ENCODE measurements at regions not wholly inside any gene's neighbourhood (a gene's known extent, or its start where the extent isn't known, plus 50 kb on each side); places are given as distances from the start of the nearest gene placed in this dataset.
A peak's percentile ranks its signal among the peaks of the same experiment; 100 is the strongest.
"Not testable (repeated sequence)": the region's sequence is repeated elsewhere in the genome, so short reads cannot be mapped to it uniquely, and the experiment has no call there.

DNA sequence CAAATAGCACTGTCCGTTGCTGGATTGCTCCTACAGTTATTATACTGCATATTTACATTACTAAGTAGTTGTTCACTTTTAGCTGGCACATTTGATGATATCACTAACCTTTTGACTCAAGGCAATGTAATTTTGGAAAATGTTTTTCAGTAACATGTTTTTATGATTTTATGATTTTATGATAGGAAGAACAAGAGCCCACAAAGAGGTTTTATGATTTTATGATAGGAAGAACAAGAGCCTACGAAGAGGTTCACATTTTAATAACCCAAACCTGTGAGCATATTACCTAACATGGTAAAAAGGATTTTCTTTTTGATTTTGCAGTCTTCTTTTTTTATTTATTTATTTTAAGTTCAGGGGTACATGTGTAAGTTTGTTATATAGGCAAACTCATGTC, 172.3 kb upstream of the TPM1 start:
- H3K9ac ChIP-seq (ENCODE audit: low read depth in 1 of 2, low read length in 2 of 2): no peak overlapping the region
- no peak overlapping the region for H3K4me3 ChIP-seq (ENCODE audit: low read length in 2 of 2)
- peak overlapping the region; percentile 65 to 73 for H3K27ac ChIP-seq (ENCODE audit: low read depth in 2 of 2, low read length in 2 of 2)
- H3K9me3 ChIP-seq (ENCODE audit: control insufficient read depth in 2 of 2, low read length in 2 of 2): no peaks in the 10 kb centered on the region
- H3K4me1 ChIP-seq (ENCODE audit: control insufficient read depth in 2 of 2, insufficient read depth in 2 of 2, low read length in 2 of 2): peaks cover 16 to 28% of the 10 kb centered on the region in 2 donors
- H3K36me3 ChIP-seq (ENCODE audit: control insufficient read depth in 2 of 2, insufficient read depth in 2 of 2, low read length in 2 of 2): no peaks in the 10 kb centered on the region
- H3K27me3 ChIP-seq (ENCODE audit: control insufficient read depth in 2 of 2, insufficient read depth in 2 of 2, low read length in 2 of 2): no peaks in the 10 kb centered on the region

DNA sequence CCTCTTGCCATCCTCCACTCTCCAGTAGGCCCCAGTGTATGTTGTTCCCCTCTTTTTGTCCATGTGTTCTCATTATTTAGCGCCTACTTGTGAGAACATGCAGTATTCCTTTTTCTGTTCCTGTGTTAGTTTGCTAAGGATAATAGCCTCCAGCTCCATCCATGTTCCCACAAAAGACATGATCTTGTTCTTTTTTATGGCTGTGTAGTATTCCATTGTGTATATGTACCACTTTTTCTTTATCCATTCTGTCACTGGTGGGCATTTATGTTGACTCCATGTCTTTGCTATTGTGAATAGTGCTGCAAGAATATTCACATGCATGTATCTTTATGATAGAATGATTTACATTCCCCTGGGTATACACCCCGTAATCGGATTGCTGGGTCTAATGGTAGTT, 171.8 kb upstream of the TPM1 start:
- not testable (repeated sequence) for H3K36me3 ChIP-seq (ENCODE audit: control insufficient read depth in 2 of 2, insufficient read depth in 2 of 2, low read length in 2 of 2); H3K9me3 ChIP-seq (ENCODE audit: control insufficient read depth in 2 of 2, low read length in 2 of 2); H3K27me3 ChIP-seq (ENCODE audit: control insufficient read depth in 2 of 2, insufficient read depth in 2 of 2, low read length in 2 of 2); H3K4me3 ChIP-seq (ENCODE audit: low read length in 2 of 2); H3K9ac ChIP-seq (ENCODE audit: low read depth in 1 of 2, low read length in 2 of 2)
- H3K4me1 ChIP-seq (ENCODE audit: control insufficient read depth in 2 of 2, insufficient read depth in 2 of 2, low read length in 2 of 2): peaks cover 16 to 28% of the 10 kb centered on the region in 2 donors
- H3K27ac ChIP-seq (ENCODE audit: low read depth in 2 of 2, low read length in 2 of 2): peak overlapping the region; percentile 65 to 73

GRCh38 chr15:62873203-62873602, 169.3 kb upstream of the TPM1 start:
- Histone ChIP-seq H3K4me1 (ENCODE audit: control insufficient read depth in 2 of 2, insufficient read depth in 2 of 2, low read length in 2 of 2) (peaks cover 16 to 28% of the 10 kb centered on the region in 2 donors), H3K4me3 (ENCODE audit: low read length in 2 of 2) (no peak overlapping the region), H3K36me3 (ENCODE audit: control insufficient read depth in 2 of 2, insufficient read depth in 2 of 2, low read length in 2 of 2) (no peaks in the 10 kb centered on the region), H3K27ac (ENCODE audit: low read depth in 2 of 2, low read length in 2 of 2) (no peak overlapping the region), H3K27me3 (ENCODE audit: control insufficient read depth in 2 of 2, insufficient read depth in 2 of 2, low read length in 2 of 2) (no peaks in the 10 kb centered on the region), H3K9ac (ENCODE audit: low read depth in 1 of 2, low read length in 2 of 2) (no peak overlapping the region), H3K9me3 (ENCODE audit: control insufficient read depth in 2 of 2, low read length in 2 of 2) (no peaks in the 10 kb centered on the region)

DNA sequence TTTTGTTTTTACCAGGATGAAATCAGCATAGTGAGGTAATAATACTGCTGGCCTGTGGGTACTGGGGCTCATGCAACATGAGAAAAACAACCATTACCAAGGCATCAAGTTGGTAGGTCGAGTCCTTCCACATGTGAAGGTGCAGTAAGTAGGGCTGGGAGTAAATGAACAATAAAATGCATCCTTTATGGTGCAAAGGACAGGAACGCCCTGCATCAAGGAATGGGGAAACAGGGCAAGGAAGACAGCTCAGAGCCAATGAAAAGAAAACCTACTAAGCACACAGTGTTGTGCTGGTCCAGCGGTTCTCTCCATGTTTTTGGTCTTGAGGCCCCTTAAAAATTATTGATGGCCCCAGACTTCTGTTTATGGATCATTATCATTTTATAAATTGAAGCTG, 168.5 kb upstream of the TPM1 start:
- Histone ChIP-seq H3K9me3 (ENCODE audit: control insufficient read depth in 2 of 2, low read length in 2 of 2) (no peaks in the 10 kb centered on the region), H3K27ac (ENCODE audit: low read depth in 2 of 2, low read length in 2 of 2) (no peak overlapping the region), H3K27me3 (ENCODE audit: control insufficient read depth in 2 of 2, insufficient read depth in 2 of 2, low read length in 2 of 2) (no peaks in the 10 kb centered on the region), H3K4me1 (ENCODE audit: control insufficient read depth in 2 of 2, insufficient read depth in 2 of 2, low read length in 2 of 2) (peaks cover 11 to 20% of the 10 kb centered on the region in 2 donors), H3K4me3 (ENCODE audit: low read length in 2 of 2) (no peak overlapping the region), H3K9ac (ENCODE audit: low read depth in 1 of 2, low read length in 2 of 2) (no peak overlapping the region), H3K36me3 (ENCODE audit: control insufficient read depth in 2 of 2, insufficient read depth in 2 of 2, low read length in 2 of 2) (no peaks in the 10 kb centered on the region)

DNA sequence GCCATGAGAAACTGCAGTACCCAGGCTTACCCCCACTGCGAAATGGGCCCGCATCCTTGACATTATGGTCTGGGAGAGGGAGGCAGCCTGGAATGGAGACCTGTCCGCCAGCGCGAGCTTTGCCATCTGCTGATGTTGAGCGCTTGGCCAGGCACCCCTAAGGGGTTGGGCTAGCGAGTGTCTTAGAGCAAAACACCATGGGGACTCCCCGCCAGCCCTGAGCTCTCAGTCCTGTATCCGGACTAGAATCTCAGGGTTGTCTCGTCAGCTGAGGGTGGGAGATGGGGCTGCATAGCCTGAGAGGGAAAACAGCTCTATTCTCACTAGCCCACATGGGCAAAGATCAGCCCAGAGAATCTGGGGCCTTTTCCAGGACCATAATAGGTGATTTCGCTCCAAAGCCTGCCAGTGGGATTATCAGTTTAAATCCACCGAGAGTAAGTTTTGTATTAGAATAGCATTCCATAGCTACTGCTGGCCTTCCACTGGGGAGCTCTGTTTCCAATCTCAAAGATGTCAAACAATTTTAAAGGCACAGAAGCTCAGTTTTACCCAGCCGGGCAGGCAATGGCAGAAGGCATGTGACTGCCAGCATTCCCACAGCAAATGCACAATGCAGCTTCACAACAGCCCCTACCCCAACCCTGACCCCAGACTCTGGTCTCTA, 167.5 kb upstream of the TPM1 start:
- Histone ChIP-seq H3K36me3 (ENCODE audit: control insufficient read depth in 2 of 2, insufficient read depth in 2 of 2, low read length in 2 of 2) (no peaks in the 10 kb centered on the region), H3K9me3 (ENCODE audit: control insufficient read depth in 2 of 2, low read length in 2 of 2) (no peaks in the 10 kb centered on the region), H3K9ac (ENCODE audit: low read depth in 1 of 2, low read length in 2 of 2) (no peak overlapping the region), H3K27me3 (ENCODE audit: control insufficient read depth in 2 of 2, insufficient read depth in 2 of 2, low read length in 2 of 2) (no peaks in the 10 kb centered on the region), H3K27ac (ENCODE audit: low read depth in 2 of 2, low read length in 2 of 2) (peak overlapping the region in 1 of 2 donors; percentile 53), H3K4me1 (ENCODE audit: control insufficient read depth in 2 of 2, insufficient read depth in 2 of 2, low read length in 2 of 2) (peaks cover 6 to 13% of the 10 kb centered on the region in 2 donors), H3K4me3 (ENCODE audit: low read length in 2 of 2) (no peak overlapping the region)

GRCh38 chr15:62875626-62876021, 166.9 kb upstream of the TPM1 start:
- no peaks in the 10 kb centered on the region for H3K36me3 ChIP-seq (ENCODE audit: control insufficient read depth in 2 of 2, insufficient read depth in 2 of 2, low read length in 2 of 2)
- H3K4me1 ChIP-seq (ENCODE audit: control insufficient read depth in 2 of 2, insufficient read depth in 2 of 2, low read length in 2 of 2): peaks cover 6 to 10% of the 10 kb centered on the region in 2 donors
- H3K9me3 ChIP-seq (ENCODE audit: control insufficient read depth in 2 of 2, low read length in 2 of 2): no peaks in the 10 kb centered on the region
- peak overlapping the region in 1 of 2 donors; percentile 41 for H3K27ac ChIP-seq (ENCODE audit: low read depth in 2 of 2, low read length in 2 of 2)
- no peak overlapping the region for H3K9ac ChIP-seq (ENCODE audit: low read depth in 1 of 2, low read length in 2 of 2)
- H3K4me3 ChIP-seq (ENCODE audit: low read length in 2 of 2): no peak overlapping the region
- H3K27me3 ChIP-seq (ENCODE audit: control insufficient read depth in 2 of 2, insufficient read depth in 2 of 2, low read length in 2 of 2): no peaks in the 10 kb centered on the region

DNA sequence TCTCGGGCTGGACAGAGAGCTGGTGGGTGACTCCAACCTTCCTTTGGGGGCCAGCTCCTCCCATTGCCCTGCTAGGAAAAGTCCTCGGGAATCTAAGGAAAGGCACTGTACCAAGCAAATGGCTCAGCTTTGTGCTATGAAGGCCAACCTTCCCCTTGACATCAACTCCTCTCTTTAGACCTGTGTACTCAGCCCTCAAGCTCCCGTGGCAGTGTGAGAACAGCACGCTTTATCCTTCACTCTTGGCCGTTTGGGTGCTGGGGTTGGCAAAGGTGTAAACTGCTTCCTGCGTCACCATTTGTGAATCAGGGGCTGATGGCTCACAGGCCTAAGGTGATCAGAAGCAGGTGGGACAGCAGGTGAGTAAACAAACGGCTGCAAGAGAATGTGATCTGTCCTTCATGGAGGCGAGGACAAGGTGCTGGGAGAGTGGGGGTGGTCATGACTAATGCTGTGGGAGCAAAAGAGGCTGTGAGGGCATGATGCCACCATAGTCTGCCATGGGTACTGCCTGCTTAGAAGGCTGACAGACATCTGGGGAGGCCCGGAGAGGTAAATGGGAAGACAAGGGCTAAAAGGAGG, 165.2 kb upstream of the TPM1 start:
- no peaks in the 10 kb centered on the region for H3K27me3 ChIP-seq (ENCODE audit: control insufficient read depth in 2 of 2, insufficient read depth in 2 of 2, low read length in 2 of 2)
- peaks cover 3 to 5% of the 10 kb centered on the region in 2 donors for H3K4me1 ChIP-seq (ENCODE audit: control insufficient read depth in 2 of 2, insufficient read depth in 2 of 2, low read length in 2 of 2)
- no peak overlapping the region for H3K27ac ChIP-seq (ENCODE audit: low read depth in 2 of 2, low read length in 2 of 2)
- H3K9me3 ChIP-seq (ENCODE audit: control insufficient read depth in 2 of 2, low read length in 2 of 2): no peaks in the 10 kb centered on the region
- no peak overlapping the region for H3K4me3 ChIP-seq (ENCODE audit: low read length in 2 of 2)
- no peak overlapping the region for H3K9ac ChIP-seq (ENCODE audit: low read depth in 1 of 2, low read length in 2 of 2)
- no peaks in the 10 kb centered on the region for H3K36me3 ChIP-seq (ENCODE audit: control insufficient read depth in 2 of 2, insufficient read depth in 2 of 2, low read length in 2 of 2)

GRCh38 chr15:62878070-62878469, 164.5 kb upstream of the TPM1 start:
- no peaks in the 10 kb centered on the region for H3K27me3 ChIP-seq (ENCODE audit: control insufficient read depth in 2 of 2, insufficient read depth in 2 of 2, low read length in 2 of 2)

DNA sequence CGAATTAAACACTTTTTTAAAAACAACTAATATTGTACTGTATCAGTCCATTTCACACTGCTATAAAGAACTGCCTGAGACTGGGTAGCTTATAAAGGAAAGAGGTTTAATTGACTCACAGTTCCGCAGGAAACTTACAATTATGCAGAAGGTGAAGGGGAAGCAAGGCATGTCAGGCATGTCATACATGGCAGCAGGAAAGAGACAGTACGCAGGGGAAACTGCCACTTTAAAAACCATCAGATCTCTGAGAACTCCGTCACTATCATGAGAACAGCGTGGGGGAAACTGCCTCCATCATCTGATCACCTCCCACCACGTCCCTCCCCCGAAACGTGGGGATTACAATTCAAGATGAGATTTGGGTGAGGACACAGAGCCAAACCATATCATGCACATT, 162.8 kb upstream of the TPM1 start:
- Histone ChIP-seq H3K27me3 (ENCODE audit: control insufficient read depth in 2 of 2, insufficient read depth in 2 of 2, low read length in 2 of 2) (no peaks in the 10 kb centered on the region), H3K9ac (ENCODE audit: low read depth in 1 of 2, low read length in 2 of 2) (no peak overlapping the region), H3K9me3 (ENCODE audit: control insufficient read depth in 2 of 2, low read length in 2 of 2) (no peaks in the 10 kb centered on the region), H3K4me1 (ENCODE audit: control insufficient read depth in 2 of 2, insufficient read depth in 2 of 2, low read length in 2 of 2) (no peaks in the 10 kb centered on the region), H3K27ac (ENCODE audit: low read depth in 2 of 2, low read length in 2 of 2) (no peak overlapping the region), H3K4me3 (ENCODE audit: low read length in 2 of 2) (no peak overlapping the region), H3K36me3 (ENCODE audit: control insufficient read depth in 2 of 2, insufficient read depth in 2 of 2, low read length in 2 of 2) (no peaks in the 10 kb centered on the region)

More at GRCh38 chr15:62878070-62878469, 164.5 kb upstream of the TPM1 start:
- H3K27ac ChIP-seq (ENCODE audit: low read depth in 2 of 2, low read length in 2 of 2): no peak overlapping the region
- H3K9ac ChIP-seq (ENCODE audit: low read depth in 1 of 2, low read length in 2 of 2): no peak overlapping the region
- no peaks in the 10 kb centered on the region for H3K9me3 ChIP-seq (ENCODE audit: control insufficient read depth in 2 of 2, low read length in 2 of 2)
- no peaks in the 10 kb centered on the region for H3K36me3 ChIP-seq (ENCODE audit: control insufficient read depth in 2 of 2, insufficient read depth in 2 of 2, low read length in 2 of 2)
- no peak overlapping the region for H3K4me3 ChIP-seq (ENCODE audit: low read length in 2 of 2)
- peaks cover 3 to 5% of the 10 kb centered on the region in 2 donors for H3K4me1 ChIP-seq (ENCODE audit: control insufficient read depth in 2 of 2, insufficient read depth in 2 of 2, low read length in 2 of 2)

GRCh38 chr15:62880278-62880677, 162.3 kb upstream of the TPM1 start:
- H3K4me3 ChIP-seq (ENCODE audit: low read length in 2 of 2): no peak overlapping the region
- no peaks in the 10 kb centered on the region for H3K9me3 ChIP-seq (ENCODE audit: control insufficient read depth in 2 of 2, low read length in 2 of 2)
- no peaks in the 10 kb centered on the region for H3K27me3 ChIP-seq (ENCODE audit: control insufficient read depth in 2 of 2, insufficient read depth in 2 of 2, low read length in 2 of 2)
- H3K9ac ChIP-seq (ENCODE audit: low read depth in 1 of 2, low read length in 2 of 2): no peak overlapping the region
- H3K36me3 ChIP-seq (ENCODE audit: control insufficient read depth in 2 of 2, insufficient read depth in 2 of 2, low read length in 2 of 2): no peaks in the 10 kb centered on the region
- no peak overlapping the region for H3K27ac ChIP-seq (ENCODE audit: low read depth in 2 of 2, low read length in 2 of 2)
- no peaks in the 10 kb centered on the region for H3K4me1 ChIP-seq (ENCODE audit: control insufficient read depth in 2 of 2, insufficient read depth in 2 of 2, low read length in 2 of 2)
